ENCODE measurements at regions not wholly inside any gene's neighbourhood (a gene's known extent, or its start where the extent isn't known, plus 50 kb on each side); places are given as distances from the start of the nearest gene placed in this dataset.
"Not testable (repeated sequence)": the region's sequence is repeated elsewhere in the genome, so short reads cannot be mapped to it uniquely, and the experiment has no call there.

DNA sequence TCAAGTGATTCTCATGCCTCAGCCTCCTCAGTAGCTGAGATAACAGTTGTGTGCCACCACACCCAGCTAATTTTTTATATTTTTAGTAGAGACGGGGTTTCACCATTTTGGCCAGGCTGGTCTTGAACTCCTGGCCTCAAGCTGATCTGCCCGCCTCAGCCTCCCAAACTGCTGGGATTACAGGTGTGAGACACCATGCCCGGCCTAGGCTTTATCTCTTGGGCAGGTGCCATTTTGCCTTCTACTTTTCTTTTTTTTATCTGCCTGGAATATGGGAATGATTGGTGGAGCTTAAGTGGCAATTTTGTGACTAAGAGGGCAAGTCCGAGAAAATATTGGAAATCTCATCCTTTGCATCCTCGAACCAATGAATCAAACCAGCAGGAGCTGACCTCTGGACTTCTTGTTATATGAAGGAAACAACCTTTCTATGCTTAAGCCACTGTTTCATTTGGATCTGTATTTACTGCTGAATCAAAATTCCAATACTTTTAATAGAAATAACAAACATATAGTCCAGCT, 128.9 kb upstream of the ZNF217 start:
- Histone ChIP-seq H3K36me3 (ENCODE audit: control insufficient read depth, insufficient read depth, low read length) (no peaks in the 10 kb centered on the region), H3K27ac (ENCODE audit: low read length) (no peak overlapping the region), H3K4me3 (ENCODE audit: low read length) (no peak overlapping the region), H3K4me1 (ENCODE audit: control insufficient read depth, insufficient read depth, low read length) (no peaks in the 10 kb centered on the region), H3K27me3 (ENCODE audit: control insufficient read depth, insufficient read depth, low read length) (no peaks in the 10 kb centered on the region), H3K9me3 (replicated peaks; ENCODE audit: control insufficient read depth, low read depth, low read length) (no peaks in the 10 kb centered on the region)
- 80% methylated on average over 1 of the region's 5 CpGs for WGBS (ENCODE audit: insufficient coverage)
- no peak for DNase-seq

DNA sequence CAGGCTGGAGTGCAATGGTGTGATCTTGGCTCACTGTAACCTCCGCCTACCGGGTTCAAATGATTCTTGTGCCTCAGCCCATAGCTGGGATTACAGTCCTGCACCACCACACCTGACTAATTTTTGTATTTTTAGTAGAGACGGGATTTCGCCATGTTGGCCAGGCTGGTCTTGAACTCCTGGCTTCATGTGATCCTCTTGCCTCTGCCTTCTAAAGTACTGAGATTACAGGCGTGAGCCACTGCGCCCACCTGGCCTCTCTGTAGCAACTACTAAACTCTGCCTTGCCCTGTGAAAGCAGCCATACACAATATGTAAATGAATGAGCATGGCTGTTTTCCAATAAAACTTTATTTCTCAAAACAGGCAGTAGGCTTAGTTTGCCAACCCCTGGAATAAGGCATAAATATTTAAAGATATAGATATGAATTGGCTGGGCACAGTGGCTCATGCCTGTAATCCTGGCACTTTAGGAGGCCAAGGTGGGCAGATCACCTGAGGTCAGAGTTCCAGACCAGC, 127.9 kb upstream of the ZNF217 start:
- not testable (repeated sequence) for DNase-seq; H3K27me3 ChIP-seq (ENCODE audit: control insufficient read depth, insufficient read depth, low read length); H3K4me3 ChIP-seq (ENCODE audit: low read length); H3K9me3 ChIP-seq (replicated peaks; ENCODE audit: control insufficient read depth, low read depth, low read length); H3K4me1 ChIP-seq (ENCODE audit: control insufficient read depth, insufficient read depth, low read length); H3K27ac ChIP-seq (ENCODE audit: low read length); H3K36me3 ChIP-seq (ENCODE audit: control insufficient read depth, insufficient read depth, low read length)
- WGBS (ENCODE audit: insufficient coverage): 83% methylated on average over 4 of the region's 6 CpGs

DNA sequence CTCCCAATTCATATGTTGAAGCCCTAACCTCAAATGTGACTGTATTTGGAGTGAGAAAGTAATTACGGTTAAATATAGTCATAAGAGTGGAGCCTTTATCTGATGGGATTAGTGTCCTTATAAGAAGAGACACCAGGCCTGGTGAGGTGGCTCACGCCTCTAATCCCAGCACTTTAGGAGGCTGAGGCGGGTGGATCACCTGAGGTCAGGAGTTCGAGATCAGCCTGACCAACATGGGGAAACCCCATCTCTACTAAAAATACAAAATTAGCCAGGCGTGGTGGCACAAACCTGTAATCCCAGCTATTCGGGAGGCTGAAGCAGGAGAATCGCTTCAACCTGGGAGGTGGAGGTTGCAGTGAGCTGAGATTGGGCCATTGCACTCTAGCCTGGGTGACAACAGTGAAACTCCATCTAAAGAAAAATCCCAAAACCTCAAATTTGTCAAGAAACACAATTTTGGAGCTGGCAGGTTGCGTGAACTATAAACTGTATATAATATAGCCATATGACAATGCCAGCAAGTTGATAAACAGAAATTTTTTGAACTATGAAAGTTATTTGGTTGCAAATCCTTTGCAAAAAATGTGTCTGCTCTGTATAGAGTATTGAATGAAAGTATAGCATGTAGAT, 125.6 kb upstream of the ZNF217 start:
- not testable (repeated sequence) for H3K4me1 ChIP-seq (ENCODE audit: control insufficient read depth, insufficient read depth, low read length); H3K4me3 ChIP-seq (ENCODE audit: low read length); H3K36me3 ChIP-seq (ENCODE audit: control insufficient read depth, insufficient read depth, low read length); H3K9me3 ChIP-seq (replicated peaks; ENCODE audit: control insufficient read depth, low read depth, low read length); H3K27me3 ChIP-seq (ENCODE audit: control insufficient read depth, insufficient read depth, low read length); H3K27ac ChIP-seq (ENCODE audit: low read length); DNase-seq
- 100% methylated on average over 1 of the region's 8 CpGs for WGBS (ENCODE audit: insufficient coverage)

DNA sequence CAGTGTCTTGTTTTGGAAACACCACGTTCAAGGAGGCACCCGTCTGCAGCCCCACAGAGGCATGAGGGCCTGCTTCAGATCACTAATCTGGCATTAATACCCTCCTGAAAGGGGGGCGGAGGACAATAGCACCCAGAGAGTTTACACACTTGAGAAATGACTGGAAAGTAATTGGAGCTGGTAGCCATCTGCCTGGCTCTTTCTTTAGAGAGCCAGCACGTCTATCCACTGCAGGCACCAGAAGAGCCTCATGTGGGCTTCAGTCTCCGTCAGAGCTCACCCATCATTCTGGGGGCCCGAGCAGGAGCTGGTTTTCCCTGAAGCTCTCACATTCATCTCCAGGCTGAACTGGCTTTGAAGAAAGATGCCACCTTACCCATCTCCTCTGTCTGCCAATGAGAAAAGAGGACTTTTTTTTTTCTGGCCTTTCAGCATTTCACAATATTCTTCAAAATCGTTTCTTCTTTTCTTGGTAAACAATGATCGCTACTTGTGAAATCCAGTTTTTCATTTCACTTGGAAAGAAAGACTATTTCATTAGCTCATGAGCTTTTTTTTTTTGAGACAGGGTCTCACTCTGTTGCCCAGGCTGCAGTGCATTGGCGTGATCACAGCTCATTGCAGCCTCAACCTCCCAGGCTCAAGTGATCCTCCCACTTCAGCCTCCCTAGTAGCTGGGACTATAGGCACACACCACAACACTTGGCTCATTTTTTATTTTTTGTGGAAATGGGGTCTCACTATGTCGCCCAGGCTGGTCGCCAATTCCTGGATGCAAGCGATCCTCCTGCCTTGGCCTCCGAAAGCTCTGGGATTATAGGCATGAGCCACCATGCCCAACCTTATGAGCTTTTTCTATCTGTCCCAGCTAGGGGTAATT, 124.7 kb upstream of the ZNF217 start:
- Histone ChIP-seq H3K4me1 (ENCODE audit: control insufficient read depth, insufficient read depth, low read length) (no peaks in the 10 kb centered on the region), H3K4me3 (ENCODE audit: low read length) (no peak overlapping the region), H3K27me3 (ENCODE audit: control insufficient read depth, insufficient read depth, low read length) (no peaks in the 10 kb centered on the region), H3K9me3 (replicated peaks; ENCODE audit: control insufficient read depth, low read depth, low read length) (no peaks in the 10 kb centered on the region), H3K36me3 (ENCODE audit: control insufficient read depth, insufficient read depth, low read length) (no peaks in the 10 kb centered on the region), H3K27ac (ENCODE audit: low read length) (no peak overlapping the region)
- no peak for DNase-seq
- WGBS (ENCODE audit: insufficient coverage): 71% methylated on average over 12 of the region's 13 CpGs

DNA sequence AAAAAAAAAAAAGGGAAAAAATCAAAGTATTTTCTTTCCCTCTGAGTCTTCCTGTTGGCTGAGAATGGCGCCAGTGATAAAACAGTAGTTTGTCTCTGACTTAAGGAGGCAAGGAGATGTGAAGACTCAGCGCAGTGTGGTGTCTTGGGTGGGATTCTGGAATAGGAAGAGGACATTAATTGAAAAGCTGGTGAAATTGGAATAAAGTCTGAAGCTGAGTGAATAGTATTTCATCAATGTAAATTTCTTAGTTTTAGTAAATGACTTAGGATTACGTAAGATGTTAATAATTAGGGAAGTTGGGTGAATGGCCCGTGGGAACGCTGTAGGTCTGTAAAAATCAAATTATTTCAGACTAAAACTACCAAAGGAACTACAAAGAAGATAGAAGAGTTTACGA, 122.8 kb upstream of the ZNF217 start:
- Histone ChIP-seq H3K4me3 (ENCODE audit: low read length) (no peak overlapping the region), H3K4me1 (ENCODE audit: control insufficient read depth, insufficient read depth, low read length) (no peaks in the 10 kb centered on the region), H3K27ac (ENCODE audit: low read length) (no peak overlapping the region), H3K27me3 (ENCODE audit: control insufficient read depth, insufficient read depth, low read length) (no peaks in the 10 kb centered on the region), H3K9me3 (replicated peaks; ENCODE audit: control insufficient read depth, low read depth, low read length) (no peaks in the 10 kb centered on the region), H3K36me3 (ENCODE audit: control insufficient read depth, insufficient read depth, low read length) (no peaks in the 10 kb centered on the region)
- 92% methylated on average over 2 of the region's 6 CpGs for WGBS (ENCODE audit: insufficient coverage)
- DNase-seq: no peak

DNA sequence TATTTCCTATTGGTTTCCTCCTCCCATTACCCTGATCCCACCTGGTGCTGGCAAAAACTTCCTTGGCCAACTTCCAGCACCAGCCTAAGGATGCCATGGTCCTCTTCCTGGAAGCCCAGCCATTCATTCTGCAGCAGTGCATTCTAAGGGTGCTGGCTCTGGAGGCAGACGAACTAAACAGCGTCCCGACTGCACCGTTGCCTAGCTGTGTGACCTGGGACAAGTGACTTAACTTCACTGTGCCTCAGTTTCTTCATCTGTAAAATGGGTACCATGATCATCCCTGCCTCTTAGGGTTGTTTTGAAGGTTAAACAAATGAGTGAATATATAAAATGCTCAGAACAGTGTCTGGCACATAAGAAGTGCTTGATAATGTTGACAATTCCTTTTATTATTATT, 120.9 kb upstream of the ZNF217 start:
- H3K27ac ChIP-seq (ENCODE audit: low read length): no peak overlapping the region
- no peaks in the 10 kb centered on the region for H3K36me3 ChIP-seq (ENCODE audit: control insufficient read depth, insufficient read depth, low read length)
- no peak overlapping the region for H3K4me3 ChIP-seq (ENCODE audit: low read length)

DNA sequence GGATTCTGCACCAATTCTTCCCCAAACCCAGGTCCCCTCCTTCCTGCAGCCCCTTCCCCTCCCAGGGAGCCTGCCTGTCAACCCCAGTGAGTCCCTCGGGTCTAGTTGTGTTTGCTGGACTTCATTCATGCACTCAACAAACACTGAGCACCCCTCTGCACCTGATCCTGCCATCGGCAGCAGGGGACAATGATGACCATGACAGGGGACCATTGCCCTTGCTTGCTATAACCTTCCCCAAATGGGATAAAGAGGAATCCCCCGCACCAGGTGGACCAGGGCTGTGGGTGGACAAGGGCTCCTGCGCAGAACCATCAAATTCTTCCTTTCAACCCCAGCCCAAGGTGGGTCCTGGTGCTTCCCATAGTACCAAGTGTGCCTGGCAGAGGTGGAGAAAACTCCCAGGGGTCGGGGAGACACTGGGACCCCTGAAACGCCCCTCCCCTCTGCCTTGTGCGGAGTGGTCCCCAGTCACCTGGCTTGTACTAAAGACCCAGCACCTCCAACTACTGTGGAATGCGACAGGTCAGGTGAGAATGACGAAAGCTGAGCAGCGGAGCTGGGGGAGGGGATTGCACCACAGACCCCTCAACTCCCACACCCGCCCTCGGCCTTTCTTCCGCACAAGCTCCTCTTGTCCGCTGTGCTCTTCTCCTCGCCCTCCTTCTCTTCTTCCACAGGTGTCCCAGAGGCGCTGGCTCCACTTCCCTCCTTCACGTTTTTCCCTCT, 119.9 kb upstream of the ZNF217 start:
- Histone ChIP-seq H3K9me3 (replicated peaks; ENCODE audit: control insufficient read depth, low read depth, low read length) (no peaks in the 10 kb centered on the region), H3K36me3 (ENCODE audit: control insufficient read depth, insufficient read depth, low read length) (no peaks in the 10 kb centered on the region), H3K27me3 (ENCODE audit: control insufficient read depth, insufficient read depth, low read length) (no peaks in the 10 kb centered on the region), H3K27ac (ENCODE audit: low read length) (no peak overlapping the region), H3K4me3 (ENCODE audit: low read length) (no peak overlapping the region), H3K4me1 (ENCODE audit: control insufficient read depth, insufficient read depth, low read length) (no peaks in the 10 kb centered on the region)
- no peak for DNase-seq
- 81% methylated on average over 14 of the region's 17 CpGs for WGBS (ENCODE audit: insufficient coverage)

More for the DNA sequence above, 120.9 kb upstream of the ZNF217 start:
- Histone ChIP-seq H3K4me1 (ENCODE audit: control insufficient read depth, insufficient read depth, low read length) (no peaks in the 10 kb centered on the region), H3K27me3 (ENCODE audit: control insufficient read depth, insufficient read depth, low read length) (no peaks in the 10 kb centered on the region), H3K9me3 (replicated peaks; ENCODE audit: control insufficient read depth, low read depth, low read length) (no peaks in the 10 kb centered on the region)
- 93% methylated on average over 4 of the region's 4 CpGs for WGBS (ENCODE audit: insufficient coverage)
- no peak for DNase-seq

DNA sequence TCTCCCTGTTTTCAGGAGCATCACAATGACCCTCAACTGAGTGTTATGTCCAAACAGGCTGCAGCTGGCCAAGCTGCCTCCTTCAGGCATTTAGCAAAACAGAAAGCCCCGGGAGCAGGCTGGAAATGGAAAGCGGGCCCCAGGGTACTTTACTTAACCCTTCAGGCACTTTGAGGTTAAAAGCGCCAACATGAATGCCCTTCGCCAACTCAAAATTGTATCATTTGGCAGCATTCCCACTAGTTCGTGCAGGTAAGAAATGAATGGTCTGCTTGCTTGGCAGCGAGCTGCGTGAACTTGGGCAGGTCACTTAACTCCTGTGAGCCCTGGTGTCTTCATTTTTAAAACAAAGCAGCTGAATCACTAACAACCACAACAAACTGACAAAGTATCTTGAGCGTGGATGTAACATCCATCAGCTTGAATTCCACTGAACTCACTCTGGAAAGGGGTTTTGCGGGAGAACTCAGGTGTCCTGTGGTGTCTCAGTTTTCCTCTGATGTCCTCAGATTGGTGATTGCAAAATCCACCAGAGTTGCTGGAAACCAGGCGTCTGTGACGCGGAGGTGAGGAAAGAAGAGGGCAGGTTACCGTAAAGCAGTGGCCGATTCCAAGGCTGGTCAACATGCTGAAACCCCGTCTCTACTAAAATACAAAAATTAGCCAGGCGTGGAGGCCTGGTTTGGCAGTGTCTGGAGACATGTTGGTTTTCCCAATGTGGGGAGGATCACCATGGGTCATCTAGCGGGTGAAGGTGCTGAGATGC, 118.8 kb upstream of the ZNF217 start:
- peaks cover 6% of the 10 kb centered on the region for H3K4me1 ChIP-seq (ENCODE audit: control insufficient read depth, insufficient read depth, low read length)
- H3K36me3 ChIP-seq (ENCODE audit: control insufficient read depth, insufficient read depth, low read length): no peaks in the 10 kb centered on the region
- no peak overlapping the region for H3K27ac ChIP-seq (ENCODE audit: low read length)
- no peak for DNase-seq
- H3K27me3 ChIP-seq (ENCODE audit: control insufficient read depth, insufficient read depth, low read length): no peaks in the 10 kb centered on the region
- no peaks in the 10 kb centered on the region for H3K9me3 ChIP-seq (replicated peaks; ENCODE audit: control insufficient read depth, low read depth, low read length)
- 73% methylated on average over 8 of the region's 17 CpGs for WGBS (ENCODE audit: insufficient coverage)
- H3K4me3 ChIP-seq (ENCODE audit: low read length): no peak overlapping the region

DNA sequence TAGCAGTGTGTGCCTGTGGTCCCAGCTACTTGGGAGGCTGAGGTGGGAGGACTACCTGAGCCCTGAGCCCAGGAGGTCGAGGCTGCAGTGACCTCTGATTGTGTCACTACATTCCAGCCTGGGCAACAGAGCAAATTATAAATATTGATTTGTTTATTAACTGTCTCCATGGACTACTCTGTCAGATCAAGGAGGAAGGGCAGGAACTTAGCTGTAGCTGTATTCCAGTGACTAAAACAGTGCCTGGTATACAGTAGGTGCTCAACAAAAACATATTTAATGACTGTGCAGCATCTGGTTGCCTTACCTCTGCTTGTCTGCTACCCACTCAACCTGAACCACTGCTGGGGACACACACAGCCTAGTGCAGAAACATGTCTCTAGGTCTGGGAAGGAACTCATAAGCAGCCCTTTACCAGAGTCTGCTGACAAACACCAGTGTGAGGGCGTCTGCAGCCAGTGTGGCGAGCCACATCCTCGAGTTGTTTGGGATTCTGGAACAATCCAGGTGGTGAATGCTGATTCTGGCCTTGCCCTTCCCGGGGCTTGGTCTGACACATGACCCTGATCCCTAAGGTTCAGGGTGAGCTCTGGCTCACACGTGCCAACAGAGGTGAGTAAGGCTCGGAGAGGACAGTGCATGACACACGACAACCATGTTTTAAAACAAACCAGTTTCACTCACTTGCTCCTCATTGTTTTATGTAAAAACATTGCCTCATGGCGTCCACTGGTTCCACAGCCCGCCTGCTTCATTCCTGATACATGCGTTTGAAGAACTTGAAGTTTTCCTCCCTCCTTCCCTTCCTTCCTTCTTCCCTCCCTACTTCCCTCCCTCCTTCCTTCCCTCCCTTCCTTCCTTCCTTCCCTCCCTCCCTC, 117.9 kb upstream of the ZNF217 start:
- H3K9me3 ChIP-seq (replicated peaks; ENCODE audit: control insufficient read depth, low read depth, low read length): no peaks in the 10 kb centered on the region
- 73% methylated on average over 8 of the region's 11 CpGs for whole genome bisulfite sequencing (ENCODE audit: insufficient coverage)
- H3K27me3 ChIP-seq (ENCODE audit: control insufficient read depth, insufficient read depth, low read length): no peaks in the 10 kb centered on the region
- H3K4me3 ChIP-seq (ENCODE audit: low read length): no peak overlapping the region
- H3K4me1 ChIP-seq (ENCODE audit: control insufficient read depth, insufficient read depth, low read length): peaks cover 11% of the 10 kb centered on the region
- no peak overlapping the region for H3K27ac ChIP-seq (ENCODE audit: low read length)
- no peak for DNase-seq
- H3K36me3 ChIP-seq (ENCODE audit: control insufficient read depth, insufficient read depth, low read length): no peaks in the 10 kb centered on the region

All from muscle of leg (tissue), 3 donors.